ENCODE measurements at regions not wholly inside any gene's neighbourhood (a gene's known extent, or its start where the extent isn't known, plus 50 kb on each side); places are given as distances from the start of the nearest gene placed in this dataset.

DNA sequence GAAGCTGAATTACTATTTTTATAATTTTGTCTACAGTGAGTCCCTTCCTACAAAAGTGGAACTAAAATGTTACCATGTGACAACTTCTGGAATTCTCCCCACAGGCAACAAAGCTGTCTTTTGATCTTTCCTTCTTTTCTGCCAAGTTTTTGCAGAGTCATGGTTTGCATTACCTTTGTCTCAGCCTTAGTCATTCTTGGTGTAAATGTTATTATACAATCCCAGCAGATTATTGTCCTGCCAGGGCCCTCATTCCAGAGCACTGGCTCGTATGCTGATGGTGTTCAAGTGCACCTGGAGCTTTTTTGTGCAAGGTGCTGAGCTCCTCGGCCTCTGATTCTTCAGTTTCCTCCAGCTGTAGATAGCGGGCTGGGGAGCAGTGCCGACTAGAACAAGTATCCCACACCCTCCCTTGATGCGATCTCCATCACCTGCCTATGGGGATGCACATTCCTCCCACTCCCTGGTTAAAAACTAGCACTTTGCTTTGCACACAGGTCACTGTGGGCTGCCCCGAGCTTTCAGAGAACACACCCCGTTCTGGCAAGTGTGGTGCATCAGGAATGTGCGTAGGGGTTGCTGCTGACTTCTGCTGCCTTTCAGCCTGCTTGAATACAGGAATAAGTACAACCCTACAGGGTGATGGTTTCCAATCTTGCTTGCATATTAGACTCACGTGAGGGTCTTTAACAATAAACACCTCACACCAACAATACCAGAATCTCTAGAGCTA lies 263.6 kb downstream of the RNF144A start:
- Mint-ChIP-seq H3K4me1 (no peaks in the 10 kb centered on the region), H3K27me3 (peaks cover 3% of the 10 kb centered on the region), H3K27ac (no peak overlapping the region), H3K36me3 (ENCODE audit: low read depth) (no peaks in the 10 kb centered on the region), H3K9me3 (no peaks in the 10 kb centered on the region), H3K4me3 (no peak overlapping the region)
- intact Hi-C loops (cut with micrococcal nuclease), result no loop called here
- DNase-seq, result no peak
- CTCF ChIA-PET, result no interaction called here
- no peak for ATAC-seq (ENCODE audit: low read depth)
- POLR2A ChIA-PET, result no interaction called here
- TF ChIP-seq, protein P1, sequence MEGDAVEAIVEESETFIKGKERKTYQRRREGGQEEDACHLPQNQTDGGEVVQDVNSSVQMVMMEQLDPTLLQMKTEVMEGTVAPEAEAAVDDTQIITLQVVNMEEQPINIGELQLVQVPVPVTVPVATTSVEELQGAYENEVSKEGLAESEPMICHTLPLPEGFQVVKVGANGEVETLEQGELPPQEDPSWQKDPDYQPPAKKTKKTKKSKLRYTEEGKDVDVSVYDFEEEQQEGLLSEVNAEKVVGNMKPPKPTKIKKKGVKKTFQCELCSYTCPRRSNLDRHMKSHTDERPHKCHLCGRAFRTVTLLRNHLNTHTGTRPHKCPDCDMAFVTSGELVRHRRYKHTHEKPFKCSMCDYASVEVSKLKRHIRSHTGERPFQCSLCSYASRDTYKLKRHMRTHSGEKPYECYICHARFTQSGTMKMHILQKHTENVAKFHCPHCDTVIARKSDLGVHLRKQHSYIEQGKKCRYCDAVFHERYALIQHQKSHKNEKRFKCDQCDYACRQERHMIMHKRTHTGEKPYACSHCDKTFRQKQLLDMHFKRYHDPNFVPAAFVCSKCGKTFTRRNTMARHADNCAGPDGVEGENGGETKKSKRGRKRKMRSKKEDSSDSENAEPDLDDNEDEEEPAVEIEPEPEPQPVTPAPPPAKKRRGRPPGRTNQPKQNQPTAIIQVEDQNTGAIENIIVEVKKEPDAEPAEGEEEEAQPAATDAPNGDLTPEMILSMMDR (IDR thresholded peaks at IDR 0.05), result no peak

DNA sequence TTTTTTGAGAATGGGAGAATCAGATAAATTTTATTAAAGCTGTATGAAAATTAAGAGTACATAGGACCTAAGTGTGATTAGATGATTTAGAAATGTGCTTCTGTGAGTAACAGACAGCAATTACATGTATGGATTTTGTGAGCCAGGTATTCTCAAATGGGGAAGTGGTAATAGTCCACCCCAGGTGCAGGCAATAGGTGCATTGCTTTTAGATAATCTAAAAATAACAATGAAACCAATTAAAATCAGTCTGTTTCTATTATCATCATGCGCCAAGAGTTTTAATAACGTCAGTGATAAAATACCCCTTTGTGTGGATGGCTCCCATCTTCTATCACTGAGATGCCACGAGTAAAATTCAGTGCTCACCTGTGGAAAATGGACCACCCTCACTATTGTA lies 265.3 kb downstream of the RNF144A start:
- Mint-ChIP-seq H3K9me3 (no peaks in the 10 kb centered on the region), H3K36me3 (ENCODE audit: low read depth) (no peaks in the 10 kb centered on the region), H3K27ac (no peak overlapping the region), H3K27me3 (peaks cover 3% of the 10 kb centered on the region), H3K4me1 (no peaks in the 10 kb centered on the region), H3K4me3 (no peak overlapping the region)
- ATAC-seq (ENCODE audit: low read depth) (no peak), DNase-seq (no peak)
- TF ChIP-seq, protein P1 (IDR thresholded peaks at IDR 0.05), result no peak
- CTCF ChIA-PET, result no interaction called here
- intact Hi-C loops (cut with micrococcal nuclease), result no loop called here
- POLR2A ChIA-PET, result no interaction called here

DNA sequence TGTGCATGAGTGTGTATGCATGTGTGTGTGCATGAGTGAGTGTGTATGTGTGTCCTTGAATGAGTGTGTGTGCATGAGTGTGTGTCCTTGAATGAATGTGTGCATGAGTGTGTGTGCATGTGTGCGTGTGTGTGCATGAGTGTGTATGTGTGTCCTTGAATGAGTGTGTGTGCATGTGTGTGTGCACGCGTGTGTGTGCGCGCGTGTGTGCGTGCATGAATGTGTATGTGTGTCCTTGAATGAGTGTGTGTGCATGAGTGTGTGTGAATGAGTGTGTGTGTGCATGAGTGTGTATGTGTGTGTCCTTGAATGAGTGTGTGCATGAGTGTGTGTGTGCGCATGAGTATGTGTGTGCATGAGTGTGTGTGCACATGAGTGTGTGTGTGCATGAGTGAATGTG lies 271.9 kb downstream of the RNF144A start:
- POLR2A ChIA-PET, result no interaction called here
- DNase-seq (no peak), ATAC-seq (ENCODE audit: low read depth) (no peak)
- Mint-ChIP-seq H3K4me1 (no peaks in the 10 kb centered on the region), H3K27me3 (no peaks in the 10 kb centered on the region), H3K9me3 (no peaks in the 10 kb centered on the region), H3K27ac (no peak overlapping the region), H3K36me3 (ENCODE audit: low read depth) (no peaks in the 10 kb centered on the region), H3K4me3 (no peak overlapping the region)
- intact Hi-C loops (cut with micrococcal nuclease), result no loop called here
- TF ChIP-seq, protein P1 (IDR thresholded peaks at IDR 0.05), result no peak
- CTCF ChIA-PET, result no interaction called here

DNA sequence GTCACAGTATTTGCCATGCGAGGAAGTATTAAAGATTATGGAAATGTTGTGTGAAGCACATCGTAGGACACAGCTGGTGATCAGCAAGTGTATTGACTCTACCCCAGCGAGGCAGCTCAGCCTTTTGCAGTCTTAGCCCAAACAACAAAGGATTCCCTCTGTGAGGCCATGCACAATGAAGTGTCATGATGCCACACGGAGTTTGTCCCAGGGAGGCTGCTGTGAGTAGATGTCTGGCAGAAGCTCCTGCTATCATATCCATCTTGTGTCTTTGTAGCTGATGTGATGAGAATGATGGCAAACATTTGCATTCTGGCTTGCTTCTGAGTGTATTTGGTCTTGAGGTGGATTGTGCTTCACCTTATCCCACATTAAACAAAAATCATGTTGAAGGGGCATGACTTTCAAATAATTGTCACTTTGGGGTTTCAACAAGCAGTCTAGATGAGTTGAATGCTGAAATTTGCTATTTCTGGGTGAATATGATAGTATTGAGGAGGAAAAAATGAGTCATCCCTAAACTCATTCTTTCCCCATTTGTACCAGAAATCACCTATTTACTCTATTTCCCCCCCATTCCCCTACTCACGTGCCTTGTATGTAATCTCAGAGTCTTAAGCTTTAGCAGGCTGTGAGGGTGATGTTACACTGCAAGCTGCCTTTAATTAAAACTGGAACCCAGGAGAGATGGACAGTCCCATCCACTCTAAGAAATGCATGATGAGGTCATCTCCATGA lies 273.5 kb downstream of the RNF144A start:
- Mint-ChIP-seq H3K27me3 (no peaks in the 10 kb centered on the region), H3K27ac (no peak overlapping the region), H3K4me3 (no peak overlapping the region), H3K36me3 (ENCODE audit: low read depth) (no peaks in the 10 kb centered on the region), H3K4me1 (no peaks in the 10 kb centered on the region), H3K9me3 (no peaks in the 10 kb centered on the region)
- intact Hi-C loops (cut with micrococcal nuclease), result no loop called here
- no peak for DNase-seq
- ChIA-PET POLR2A (no interaction called here), CTCF (no interaction called here)
- ATAC-seq (ENCODE audit: low read depth), result no peak
- TF ChIP-seq, protein P1 (IDR thresholded peaks at IDR 0.05), result no peak

DNA sequence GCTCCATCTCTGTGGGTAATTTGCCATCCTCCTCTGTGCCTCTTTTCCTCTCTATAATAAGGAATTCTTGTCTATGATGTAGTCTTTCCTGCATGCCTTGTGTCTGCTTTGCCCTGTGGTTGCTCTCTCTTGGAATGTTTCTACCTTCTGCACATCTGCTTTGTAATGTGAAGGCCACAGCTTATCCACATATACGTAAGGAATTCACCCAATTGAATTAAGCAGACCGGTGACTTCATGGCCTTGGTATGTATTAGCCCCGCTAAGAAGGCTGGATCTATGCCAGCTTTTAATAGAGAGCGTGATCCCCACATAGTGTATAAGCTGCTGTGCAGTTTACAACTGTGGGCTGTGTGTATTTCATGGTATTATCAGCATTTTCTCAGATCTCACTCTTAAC lies 274.7 kb downstream of the RNF144A start:
- ChIA-PET CTCF (no interaction called here), POLR2A (no interaction called here)
- ATAC-seq (ENCODE audit: low read depth) (no peak), DNase-seq (no peak)
- H3K9me3 Mint-ChIP-seq, result no peaks in the 10 kb centered on the region
- H3K27ac Mint-ChIP-seq, result no peak overlapping the region
- no peaks in the 10 kb centered on the region for H3K27me3 Mint-ChIP-seq
- intact Hi-C loops (cut with micrococcal nuclease), result no loop called here
- H3K36me3 Mint-ChIP-seq (ENCODE audit: low read depth), result no peaks in the 10 kb centered on the region
- TF ChIP-seq, protein P1 (IDR thresholded peaks at IDR 0.05), result no peak
- H3K4me3 Mint-ChIP-seq, result no peak overlapping the region
- no peaks in the 10 kb centered on the region for H3K4me1 Mint-ChIP-seq

All from activated B cell treated with CpG ODN at 0.5 μM for 24 hours (primary cell).